ENCODE measurements at regions not wholly inside any gene's neighbourhood (a gene's known extent, or its start where the extent isn't known, plus 50 kb on each side); places are given as distances from the start of the nearest gene placed in this dataset.
"Not testable (repeated sequence)": the region's sequence is repeated elsewhere in the genome, so short reads cannot be mapped to it uniquely, and the experiment has no call there.

GRCh38 chr1:65649185-65649584 lies 143.5 kb upstream of the PDE4B start:
- not testable (repeated sequence) for TF ChIP-seq POLR2AphosphoS5, CTCF, POLR2A (IDR thresholded peaks at IDR 0.05)

Measured in prostate gland (tissue), 2 donors.